ENCODE measurements at regions not wholly inside any gene's neighbourhood (a gene's known extent, or its start where the extent isn't known, plus 50 kb on each side); places are given as distances from the start of the nearest gene placed in this dataset.

GRCh38 chr1:243943671-243944428 is 93.8 kb upstream of the AKT3 start:
- intact Hi-C loops (cut with DNase I): no loop called here
- H3K4me1 ChIP-seq (replicated peaks): no peaks in the 10 kb centered on the region
- WGBS: 53% methylated on average over 10 of the region's 10 CpGs
- no peaks in the 10 kb centered on the region for H3K9me3 ChIP-seq
- DNase-seq (ENCODE audit: low spot score): no peak
- no peak overlapping the region for H3K27ac ChIP-seq
- no peaks in the 10 kb centered on the region for H3K36me3 ChIP-seq
- H3K27me3 ChIP-seq (replicated peaks; ENCODE audit: insufficient read depth): no peaks in the 10 kb centered on the region
- no peak overlapping the region for H3K4me3 ChIP-seq
- no peak for TF ChIP-seq POLR2AphosphoS5 (IDR thresholded peaks at IDR 0.05)
- no peak for TF ChIP-seq CTCF (IDR thresholded peaks at IDR 0.05)
- TF ChIP-seq POLR2A (IDR thresholded peaks at IDR 0.05): no peak

GRCh38 chr1:243942196-243943150 is 92.4 kb upstream of the AKT3 start:
- no peaks in the 10 kb centered on the region for H3K4me1 ChIP-seq (replicated peaks)
- intact Hi-C loops (cut with DNase I): no loop called here
- no peak overlapping the region for H3K27ac ChIP-seq
- no peak for DNase-seq (ENCODE audit: low spot score)
- H3K9me3 ChIP-seq: no peaks in the 10 kb centered on the region
- no peaks in the 10 kb centered on the region for H3K27me3 ChIP-seq (replicated peaks; ENCODE audit: insufficient read depth)
- no peak for TF ChIP-seq POLR2AphosphoS5 (IDR thresholded peaks at IDR 0.05)
- TF ChIP-seq CTCF (IDR thresholded peaks at IDR 0.05): no peak
- TF ChIP-seq POLR2A (IDR thresholded peaks at IDR 0.05): no peak
- no peaks in the 10 kb centered on the region for H3K36me3 ChIP-seq
- no peak overlapping the region for H3K4me3 ChIP-seq
- 88% methylated on average over 18 of the region's 18 CpGs for whole genome bisulfite sequencing

- H3K9me3 ChIP-seq: no peaks in the 10 kb centered on the region
- H3K4me1 ChIP-seq (replicated peaks): no peaks in the 10 kb centered on the region
- intact Hi-C loops (cut with DNase I): no loop called here
- WGBS: 83% methylated on average over 6 of the region's 6 CpGs
- DNase-seq (ENCODE audit: low spot score): no peak
- no peak for TF ChIP-seq CTCF (IDR thresholded peaks at IDR 0.05)
- no peak for TF ChIP-seq POLR2AphosphoS5 (IDR thresholded peaks at IDR 0.05)
- no peak for TF ChIP-seq POLR2A (IDR thresholded peaks at IDR 0.05)
- H3K27ac ChIP-seq: no peak overlapping the region
- H3K4me3 ChIP-seq: no peak overlapping the region
- H3K27me3 ChIP-seq (replicated peaks; ENCODE audit: insufficient read depth): no peaks in the 10 kb centered on the region
- H3K36me3 ChIP-seq: no peaks in the 10 kb centered on the region
These were observed 90.4 kb upstream of the AKT3 start for GRCh38 chr1:243940451-243940850.

GRCh38 chr1:243939167-243939848 is 89.3 kb upstream of the AKT3 start:
- no peaks in the 10 kb centered on the region for H3K4me1 ChIP-seq (replicated peaks)
- no peak overlapping the region for H3K27ac ChIP-seq
- intact Hi-C loops (cut with DNase I): no loop called here
- DNase-seq (ENCODE audit: low spot score): no peak
- TF ChIP-seq POLR2A (IDR thresholded peaks at IDR 0.05) (no peak), CTCF (IDR thresholded peaks at IDR 0.05) (no peak), POLR2AphosphoS5 (IDR thresholded peaks at IDR 0.05) (no peak)
- WGBS: 71% methylated on average over 3 of the region's 3 CpGs
- H3K27me3 ChIP-seq (replicated peaks; ENCODE audit: insufficient read depth): no peaks in the 10 kb centered on the region
- no peaks in the 10 kb centered on the region for H3K36me3 ChIP-seq
- H3K4me3 ChIP-seq: no peak overlapping the region
- no peaks in the 10 kb centered on the region for H3K9me3 ChIP-seq
